ENCODE measurements at regions not wholly inside any gene's neighbourhood (a gene's known extent, or its start where the extent isn't known, plus 50 kb on each side); places are given as distances from the start of the nearest gene placed in this dataset.

GRCh38 chr20:20851385-20851784 lies 138.9 kb upstream of the RALGAPA2 start:
- H3K36me3 ChIP-seq (ENCODE audit: control insufficient read depth, insufficient read depth, low read length): no peaks in the 10 kb centered on the region
- no peaks in the 10 kb centered on the region for H3K9me3 ChIP-seq (replicated peaks; ENCODE audit: control insufficient read depth, insufficient read depth, low read depth, low read length)
- no peaks in the 10 kb centered on the region for H3K4me1 ChIP-seq (replicated peaks in 1 of 2; ENCODE audit: control insufficient read depth in 2 of 2, insufficient read depth in 2 of 2, low read length in 2 of 2)
- CTCF ChIA-PET (ENCODE audit: low intra/inter-chr PET ratio): no interaction called here
- no peak overlapping the region for H3K9ac ChIP-seq (ENCODE audit: insufficient read depth in 1 of 2, low read depth in 2 of 2, low read length in 2 of 2)
- H3K4me3 ChIP-seq: no peak overlapping the region
- H3K27ac ChIP-seq (ENCODE audit: extremely low read depth, low read depth, low read length): no peak overlapping the region
- TF ChIP-seq KHSRP (IDR thresholded peaks at IDR 0.05) (no peak), GTF3C2 (IDR thresholded peaks at IDR 0.05; ENCODE audit: borderline replicate concordance, extremely low read depth, insufficient read length) (no peak), ETS2 (tag; IDR thresholded peaks at IDR 0.05; ENCODE audit: borderline replicate concordance, poor library complexity, severe bottlenecking) (no peak), HDAC8 (tag; IDR thresholded peaks at IDR 0.05) (no peak), HMG20A (CRISPR knock-in tag; conservative IDR thresholded peaks at IDR 0.05) (no peak), KDM2B (CRISPR knock-in tag; IDR thresholded peaks at IDR 0.05) (no peak), PCBP1 (IDR thresholded peaks at IDR 0.05; ENCODE audit: low read depth, low read length, poor library complexity, severe bottlenecking) (no peak), MXI1 (IDR thresholded peaks at IDR 0.05; ENCODE audit: low read depth, low read length) (no peak), ZNF41 (CRISPR knock-in tag; conservative IDR thresholded peaks at IDR 0.05) (no peak)
- TF ChIP-seq, protein P1, sequence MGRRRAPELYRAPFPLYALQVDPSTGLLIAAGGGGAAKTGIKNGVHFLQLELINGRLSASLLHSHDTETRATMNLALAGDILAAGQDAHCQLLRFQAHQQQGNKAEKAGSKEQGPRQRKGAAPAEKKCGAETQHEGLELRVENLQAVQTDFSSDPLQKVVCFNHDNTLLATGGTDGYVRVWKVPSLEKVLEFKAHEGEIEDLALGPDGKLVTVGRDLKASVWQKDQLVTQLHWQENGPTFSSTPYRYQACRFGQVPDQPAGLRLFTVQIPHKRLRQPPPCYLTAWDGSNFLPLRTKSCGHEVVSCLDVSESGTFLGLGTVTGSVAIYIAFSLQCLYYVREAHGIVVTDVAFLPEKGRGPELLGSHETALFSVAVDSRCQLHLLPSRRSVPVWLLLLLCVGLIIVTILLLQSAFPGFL (CRISPR knock-in tag; IDR thresholded peaks at IDR 0.05): no peak
- intact Hi-C loops (cut with micrococcal nuclease): no loop called here
- H3K4me2 ChIP-seq (ENCODE audit: insufficient read depth, low read length): no peak overlapping the region
- peaks cover 0 to 8% of the 10 kb centered on the region in 2 experiments; a peak in 2 of 5 replicates for H3K27me3 ChIP-seq (ENCODE audit: control insufficient read depth in 2 of 2, insufficient read depth in 2 of 2, low read length in 2 of 2)
- no peaks in the 10 kb centered on the region for H4K20me1 ChIP-seq (replicated peaks; ENCODE audit: control insufficient read depth, insufficient read depth, low read length)
- H3K9me1 ChIP-seq (ENCODE audit: control insufficient read depth, insufficient read depth, low read length): no peaks in the 10 kb centered on the region
- BruUV-seq (replicated peaks): no TSS peak
- no peak for DNase-seq (ENCODE audit: extremely low read depth in 1 of 4, low spot score in 3 of 4)
- no peak for ATAC-seq
- FAIRE-seq: no peak
- in situ Hi-C loops (cut with MboI): no loop called here
- 0% methylated on average over 1 of the region's 1 CpG for WGBS (ENCODE audit: insufficient coverage, low coverage, missing lambda C conversion rate)
- POLR2A ChIA-PET: no interaction called here
- no peaks in the 10 kb centered on the region for H3K79me2 ChIP-seq (ENCODE audit: control insufficient read depth, insufficient read depth, low read length)
- H2AFZ ChIP-seq (ENCODE audit: low read depth, low read length): no peak overlapping the region

Measured in K562 (cell line).